Neural cell (in vitro differentiated cells): ENCODE measurements at regions not wholly inside any gene's neighbourhood (a gene's known extent, or its start where the extent isn't known, plus 50 kb on each side); places are given as distances from the start of the nearest gene placed in this dataset.

ENCODE experiments used
- CTCF ChIP-seq: fragments of 450-650 bp; IDR thresholded peaks from 2 replicates; pipeline ENCODE4 v1.5.1; 2014; ENCODE audit warnings: antibody characterized with exemption, mild to moderate bottlenecking, moderate library complexity; ENCODE audit not compliant: poor library complexity, severe bottlenecking
- POLR2AphosphoS5 ChIP-seq: IDR thresholded peaks from 2 replicates; pipeline ENCODE4 v1.6.1; 2012

DNA sequence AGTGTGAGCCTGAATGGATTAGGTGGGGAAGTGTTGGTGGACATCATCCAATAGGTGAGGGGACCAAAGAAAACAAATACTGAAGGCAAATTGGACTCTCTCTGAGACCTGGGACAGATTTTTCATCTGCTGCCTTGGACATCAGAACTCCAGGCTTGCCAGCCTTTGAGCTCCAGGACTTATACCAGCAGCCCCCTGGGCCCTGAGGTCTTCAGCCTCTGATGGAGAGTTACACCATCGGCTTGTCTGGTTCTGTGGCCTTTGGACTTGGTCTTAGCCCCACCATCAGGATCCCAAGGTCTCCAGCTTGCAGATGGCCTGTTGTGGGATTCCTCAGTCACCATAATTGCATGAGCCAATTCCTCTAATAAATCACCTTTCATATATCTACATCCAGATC is 80.8 kb upstream of the SLC8A3 start:
- no peak for TF ChIP-seq CTCF
- no peak for TF ChIP-seq POLR2AphosphoS5
